GM18498 (cell line): ENCODE measurements at regions not wholly inside any gene's neighbourhood (a gene's known extent, or its start where the extent isn't known, plus 50 kb on each side); places are given as distances from the start of the nearest gene placed in this dataset.
"Not testable (repeated sequence)": the region's sequence is repeated elsewhere in the genome, so short reads cannot be mapped to it uniquely, and the experiment has no call there.

Experiments
- ATAC-seq: cut with Tn5 transposase; IDR thresholded peaks from one replicate; pipeline ENCODE4 v1.9.1; 2021; ENCODE audit warnings: mild to moderate bottlenecking, moderate library complexity; ENCODE audit not compliant: unreplicated experiment

GRCh38 chr9:102514541-102514940, 480.6 kb upstream of the CYLC2 start:
- ATAC-seq = no peak

- ATAC-seq = no peak
Observed at GRCh38 chr9:102507044-102507687, 488.0 kb upstream of the CYLC2 start.

GRCh38 chr9:102506406-102506805, 488.7 kb upstream of the CYLC2 start:
- no peak for ATAC-seq

- no peak for ATAC-seq
Observed at GRCh38 chr9:102499468-102499867, 495.7 kb upstream of the CYLC2 start.

GRCh38 chr9:102497709-102498108, 497.4 kb upstream of the CYLC2 start:
- no peak for ATAC-seq

- ATAC-seq = not testable (repeated sequence)
Observed at GRCh38 chr9:102486976-102487375, 508.2 kb upstream of the CYLC2 start.

- no peak for ATAC-seq
Observed at GRCh38 chr9:102483651-102484050, 511.5 kb upstream of the CYLC2 start.

- no peak for ATAC-seq
Observed at GRCh38 chr9:102482776-102483175, 512.4 kb upstream of the CYLC2 start.

- no peak for ATAC-seq
Observed at GRCh38 chr9:102479191-102479590, 515.9 kb upstream of the CYLC2 start.

- ATAC-seq = no peak
Observed at GRCh38 chr9:102474357-102474756, 520.8 kb upstream of the CYLC2 start.

GRCh38 chr9:102469430-102469829, 525.7 kb upstream of the CYLC2 start:
- ATAC-seq = not testable (repeated sequence)

- ATAC-seq = no peak
Observed at GRCh38 chr9:102461156-102461819, 533.8 kb upstream of the CYLC2 start.

GRCh38 chr9:102459828-102460227, 535.3 kb upstream of the CYLC2 start:
- ATAC-seq = no peak

GRCh38 chr9:102456562-102456961, 538.6 kb upstream of the CYLC2 start:
- ATAC-seq = no peak

- ATAC-seq = no peak
Observed at GRCh38 chr9:102445906-102446305, 549.2 kb upstream of the CYLC2 start.

GRCh38 chr9:102445181-102445747, 549.9 kb upstream of the CYLC2 start:
- ATAC-seq = no peak

- no peak for ATAC-seq
Observed at GRCh38 chr9:102439583-102439982, 555.5 kb upstream of the CYLC2 start.

GRCh38 chr9:102436599-102436998, 558.5 kb upstream of the CYLC2 start:
- not testable (repeated sequence) for ATAC-seq

GRCh38 chr9:102435427-102435826, 559.7 kb upstream of the CYLC2 start:
- ATAC-seq = no peak

GRCh38 chr9:102434545-102434944, 560.6 kb upstream of the CYLC2 start:
- no peak for ATAC-seq

GRCh38 chr9:102428305-102428704, 566.8 kb upstream of the CYLC2 start:
- ATAC-seq = no peak

GRCh38 chr9:102416251-102416650, 578.9 kb upstream of the CYLC2 start:
- ATAC-seq = not testable (repeated sequence)
